ENCODE measurements at regions not wholly inside any gene's neighbourhood (a gene's known extent, or its start where the extent isn't known, plus 50 kb on each side); places are given as distances from the start of the nearest gene placed in this dataset.

DNA sequence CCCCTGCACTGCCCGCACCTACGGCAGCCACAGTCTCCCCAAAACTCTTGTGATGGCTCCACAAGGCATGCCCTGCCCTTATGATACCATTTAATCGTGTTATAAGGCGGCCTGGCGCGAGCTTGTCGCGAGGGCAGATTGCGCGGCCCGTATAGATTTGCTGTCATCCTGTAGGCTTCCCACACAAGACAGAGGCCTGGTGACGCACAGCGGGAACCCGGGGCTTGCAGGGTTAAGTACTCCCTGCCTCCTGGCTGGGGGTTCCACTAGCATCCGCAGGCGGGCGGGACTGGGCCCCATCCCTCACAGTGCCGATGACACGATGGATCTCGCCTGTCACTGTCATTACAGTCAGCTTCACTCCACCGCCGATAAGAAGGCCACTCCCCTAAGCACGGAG, 364.9 kb upstream of the IRX2 start:
- H3K4me1 ChIP-seq (ENCODE audit: control insufficient read depth in 1 of 2, low read depth in 2 of 2), result no peaks in the 10 kb centered on the region
- no peak for ATAC-seq (ENCODE audit: insufficient number of reproducible peaks, low FRiP score, low read depth)
- no peaks in the 10 kb centered on the region for H3K36me3 ChIP-seq
- no peak overlapping the region for H3K4me3 ChIP-seq
- TF ChIP-seq, protein P1, sequence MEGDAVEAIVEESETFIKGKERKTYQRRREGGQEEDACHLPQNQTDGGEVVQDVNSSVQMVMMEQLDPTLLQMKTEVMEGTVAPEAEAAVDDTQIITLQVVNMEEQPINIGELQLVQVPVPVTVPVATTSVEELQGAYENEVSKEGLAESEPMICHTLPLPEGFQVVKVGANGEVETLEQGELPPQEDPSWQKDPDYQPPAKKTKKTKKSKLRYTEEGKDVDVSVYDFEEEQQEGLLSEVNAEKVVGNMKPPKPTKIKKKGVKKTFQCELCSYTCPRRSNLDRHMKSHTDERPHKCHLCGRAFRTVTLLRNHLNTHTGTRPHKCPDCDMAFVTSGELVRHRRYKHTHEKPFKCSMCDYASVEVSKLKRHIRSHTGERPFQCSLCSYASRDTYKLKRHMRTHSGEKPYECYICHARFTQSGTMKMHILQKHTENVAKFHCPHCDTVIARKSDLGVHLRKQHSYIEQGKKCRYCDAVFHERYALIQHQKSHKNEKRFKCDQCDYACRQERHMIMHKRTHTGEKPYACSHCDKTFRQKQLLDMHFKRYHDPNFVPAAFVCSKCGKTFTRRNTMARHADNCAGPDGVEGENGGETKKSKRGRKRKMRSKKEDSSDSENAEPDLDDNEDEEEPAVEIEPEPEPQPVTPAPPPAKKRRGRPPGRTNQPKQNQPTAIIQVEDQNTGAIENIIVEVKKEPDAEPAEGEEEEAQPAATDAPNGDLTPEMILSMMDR (IDR thresholded peaks at IDR 0.05), result no peak
- no peak for DNase-seq (ENCODE audit: low spot score)
- H3K9me3 ChIP-seq, result no peaks in the 10 kb centered on the region
- H3K27me3 ChIP-seq (replicated peaks; ENCODE audit: insufficient read depth), result no peaks in the 10 kb centered on the region
- no peak overlapping the region for H3K27ac ChIP-seq

DNA sequence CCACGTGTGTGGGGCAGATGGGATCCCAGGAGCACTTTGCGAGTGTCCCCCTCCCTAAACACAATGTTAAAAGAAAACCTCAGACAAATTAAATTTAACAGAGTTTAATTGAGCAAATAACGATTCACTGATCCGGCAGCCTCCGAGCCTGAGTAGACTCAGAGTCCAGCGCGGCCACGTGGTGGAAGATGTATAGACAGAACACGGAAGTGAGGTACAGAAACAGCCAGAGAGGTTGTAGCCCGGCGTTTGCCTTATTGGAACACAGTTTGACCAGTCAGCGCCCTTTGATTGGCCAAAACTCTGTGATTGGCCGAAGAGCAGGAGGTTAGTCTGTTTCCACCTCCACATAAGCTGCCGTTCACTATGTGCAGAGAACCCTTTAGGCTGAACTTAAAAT, 363.0 kb upstream of the IRX2 start:
- no peaks in the 10 kb centered on the region for H3K36me3 ChIP-seq
- DNase-seq (ENCODE audit: low spot score) (no peak), ATAC-seq (ENCODE audit: insufficient number of reproducible peaks, low FRiP score, low read depth) (no peak)
- H3K4me3 ChIP-seq, result no peak overlapping the region
- H3K9me3 ChIP-seq, result no peaks in the 10 kb centered on the region
- H3K4me1 ChIP-seq (ENCODE audit: control insufficient read depth in 1 of 2, low read depth in 2 of 2), result no peaks in the 10 kb centered on the region
- no peak overlapping the region for H3K27ac ChIP-seq
- no peaks in the 10 kb centered on the region for H3K27me3 ChIP-seq (replicated peaks; ENCODE audit: insufficient read depth)
- TF ChIP-seq, protein P1 (IDR thresholded peaks at IDR 0.05), result no peak

DNA sequence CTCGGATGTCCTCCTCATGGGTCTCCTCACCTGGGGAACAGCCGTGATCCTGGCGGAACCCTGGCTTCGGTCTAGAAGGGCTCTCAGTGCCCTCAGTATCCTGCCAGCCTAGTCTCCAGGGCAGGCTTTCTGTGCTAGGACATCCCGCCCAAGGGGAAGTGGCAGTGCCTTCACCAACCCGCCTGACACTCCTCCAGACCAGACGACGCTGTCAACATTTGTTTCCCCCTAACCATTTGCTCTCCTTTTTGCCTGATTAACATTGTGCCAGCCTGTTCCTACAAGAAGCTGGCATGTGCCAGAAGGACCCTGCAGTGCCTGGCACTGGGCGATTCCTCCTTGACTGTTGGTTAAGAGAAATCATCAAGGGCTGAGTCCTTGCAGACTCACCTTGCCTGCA, 358.9 kb upstream of the IRX2 start:
- H3K4me1 ChIP-seq (ENCODE audit: control insufficient read depth in 1 of 2, low read depth in 2 of 2), result no peaks in the 10 kb centered on the region
- no peak for DNase-seq (ENCODE audit: low spot score)
- no peak overlapping the region for H3K4me3 ChIP-seq
- H3K27ac ChIP-seq, result no peak overlapping the region
- TF ChIP-seq, protein P1 (IDR thresholded peaks at IDR 0.05), result no peak
- no peaks in the 10 kb centered on the region for H3K9me3 ChIP-seq
- no peaks in the 10 kb centered on the region for H3K27me3 ChIP-seq (replicated peaks; ENCODE audit: insufficient read depth)
- ATAC-seq (ENCODE audit: insufficient number of reproducible peaks, low FRiP score, low read depth), result no peak
- no peaks in the 10 kb centered on the region for H3K36me3 ChIP-seq

DNA sequence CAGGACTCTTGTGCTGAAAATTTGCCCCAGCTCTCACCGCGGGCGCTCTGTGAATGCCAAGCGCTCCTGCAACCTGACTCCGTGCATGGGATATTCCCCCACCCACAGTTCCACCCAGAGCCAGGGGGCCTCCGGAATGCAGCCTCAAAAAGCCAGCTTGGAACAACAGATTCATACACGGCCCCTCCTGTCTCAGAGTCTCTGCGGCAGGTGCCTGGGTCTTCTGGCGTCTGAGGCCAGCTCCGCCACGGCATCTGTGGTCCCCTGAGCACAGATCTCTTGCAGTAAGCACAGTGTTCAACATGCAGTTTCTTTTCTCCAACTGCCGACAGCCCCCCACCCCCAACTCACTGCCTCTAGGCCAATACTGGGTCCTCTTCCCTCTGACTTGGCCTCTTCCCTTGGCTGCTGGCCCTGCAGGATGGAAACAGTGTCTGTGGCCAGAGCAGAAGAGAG, 355.7 kb upstream of the IRX2 start:
- ATAC-seq (ENCODE audit: insufficient number of reproducible peaks, low FRiP score, low read depth) (no peak), DNase-seq (ENCODE audit: low spot score) (no peak)
- H3K27me3 ChIP-seq (replicated peaks; ENCODE audit: insufficient read depth), result no peaks in the 10 kb centered on the region
- H3K36me3 ChIP-seq, result no peaks in the 10 kb centered on the region
- no peak overlapping the region for H3K4me3 ChIP-seq
- no peak overlapping the region for H3K27ac ChIP-seq
- H3K9me3 ChIP-seq, result no peaks in the 10 kb centered on the region
- TF ChIP-seq, protein P1 (IDR thresholded peaks at IDR 0.05), result no peak
- no peaks in the 10 kb centered on the region for H3K4me1 ChIP-seq (ENCODE audit: control insufficient read depth in 1 of 2, low read depth in 2 of 2)

DNA sequence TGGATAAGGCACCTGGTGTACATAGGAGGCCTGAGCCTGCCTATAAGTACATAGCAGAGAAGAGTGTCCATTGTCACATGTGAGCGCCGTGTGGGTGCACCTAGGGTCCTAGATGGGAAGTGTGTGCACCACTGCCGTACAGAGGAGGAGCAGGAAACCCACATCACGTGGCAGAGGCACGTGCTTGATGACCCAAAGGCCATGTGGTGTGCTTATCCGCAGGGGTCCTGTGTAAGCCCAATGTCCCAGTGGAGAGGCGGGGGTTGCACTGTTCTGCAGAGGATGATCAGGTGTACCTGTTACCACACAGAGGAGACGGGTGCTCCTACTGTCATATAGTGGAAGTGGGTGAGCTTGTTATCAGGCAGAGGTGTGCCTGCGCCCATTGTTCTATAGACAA, 354.1 kb upstream of the IRX2 start:
- Histone ChIP-seq H3K4me3 (no peak overlapping the region), H3K27ac (no peak overlapping the region), H3K4me1 (ENCODE audit: control insufficient read depth in 1 of 2, low read depth in 2 of 2) (no peaks in the 10 kb centered on the region), H3K36me3 (no peaks in the 10 kb centered on the region), H3K27me3 (replicated peaks; ENCODE audit: insufficient read depth) (no peaks in the 10 kb centered on the region), H3K9me3 (no peaks in the 10 kb centered on the region)
- ATAC-seq (ENCODE audit: insufficient number of reproducible peaks, low FRiP score, low read depth) (no peak), DNase-seq (ENCODE audit: low spot score) (no peak)
- TF ChIP-seq, protein P1 (IDR thresholded peaks at IDR 0.05), result no peak
